NCI-H460 (cell line): ENCODE measurements at regions not wholly inside any gene's neighbourhood (a gene's known extent, or its start where the extent isn't known, plus 50 kb on each side); places are given as distances from the start of the nearest gene placed in this dataset.
"Not testable (repeated sequence)": the region's sequence is repeated elsewhere in the genome, so short reads cannot be mapped to it uniquely, and the experiment has no call there.

Experiments
- DNase-seq: peaks from one replicate; pipeline ENCODE4 v3.0.0-alpha.2; 2016; ENCODE audit warnings: low read depth; ENCODE audit errors: extremely low read depth

GRCh38 chr2:16378031-16378430 is 287.6 kb downstream of the CYRIA start:
- no peak for DNase-seq

GRCh38 chr2:16375981-16376380 is 289.7 kb downstream of the CYRIA start:
- no peak for DNase-seq

GRCh38 chr2:16375351-16375750 is 290.3 kb downstream of the CYRIA start:
- DNase-seq, result no peak

GRCh38 chr2:16374671-16375070 is 291.0 kb downstream of the CYRIA start:
- no peak for DNase-seq

- DNase-seq, result no peak
Measured at GRCh38 chr2:16373341-16373740, 292.3 kb downstream of the CYRIA start.

- no peak for DNase-seq
Measured at GRCh38 chr2:16371751-16372150, 293.9 kb downstream of the CYRIA start.

- DNase-seq, result no peak
Measured at GRCh38 chr2:16368951-16369350, 296.7 kb downstream of the CYRIA start.

- no peak for DNase-seq
Measured at GRCh38 chr2:16368328-16368727, 297.3 kb downstream of the CYRIA start.

GRCh38 chr2:16365366-16365765 is 300.3 kb downstream of the CYRIA start:
- DNase-seq, result no peak

- DNase-seq, result no peak
Measured at GRCh38 chr2:16363581-16363980, 302.1 kb downstream of the CYRIA start.

- DNase-seq, result no peak
Measured at GRCh38 chr2:16362611-16363010, 303.0 kb downstream of the CYRIA start.

GRCh38 chr2:16361261-16361995 is 304.2 kb downstream of the CYRIA start:
- no peak for DNase-seq

GRCh38 chr2:16359961-16360360 is 305.7 kb downstream of the CYRIA start:
- no peak for DNase-seq

- DNase-seq, result no peak
Measured at GRCh38 chr2:16357188-16357587, 308.4 kb downstream of the CYRIA start.

- no peak for DNase-seq
Measured at GRCh38 chr2:16351541-16351940, 314.1 kb downstream of the CYRIA start.

- DNase-seq, result no peak
Measured at GRCh38 chr2:16351137-16351536, 314.5 kb downstream of the CYRIA start.

- no peak for DNase-seq
Measured at GRCh38 chr2:16350211-16350610, 315.4 kb downstream of the CYRIA start.

GRCh38 chr2:16349811-16350210 is 315.8 kb downstream of the CYRIA start:
- DNase-seq, result no peak

- no peak for DNase-seq
Measured at GRCh38 chr2:16348821-16349515, 316.7 kb downstream of the CYRIA start.

- DNase-seq, result no peak
Measured at GRCh38 chr2:16346671-16347070, 319.0 kb downstream of the CYRIA start.

- not testable (repeated sequence) for DNase-seq
Measured at GRCh38 chr2:16345231-16345630, 320.4 kb downstream of the CYRIA start.

- DNase-seq, result no peak
Measured at GRCh38 chr2:16339206-16339605, 326.4 kb downstream of the CYRIA start.
